Lung (tissue), 11 donors: ENCODE measurements at regions not wholly inside any gene's neighbourhood (a gene's known extent, or its start where the extent isn't known, plus 50 kb on each side); places are given as distances from the start of the nearest gene placed in this dataset.

Source experiments
- ATAC-seq: fragments of 200-7000 bp; cut with Tn5 transposase; one replicate; pipeline ENCODE4 v1.9.1; 2020; ENCODE audit warnings: moderate number of reproducible peaks; ENCODE audit not compliant: insufficient read depth, low FRiP score
- DNase-seq, 3 donors: peaks; one replicate each; pipeline ENCODE4 v3.0.0-alpha.2; 2013 to 2017
- H3K27ac ChIP-seq, 2 donors: one replicate each; pipeline ENCODE4 v1.5.1; 2013; ENCODE audit warnings: mild to moderate bottlenecking in 2 of 2, moderate library complexity in 2 of 2, control low read depth in 1 of 2, inconsistent platforms in 1 of 2, low read depth in 1 of 2, low read length in 1 of 2
- H3K27me3 ChIP-seq, 3 donors: one replicate each; pipeline ENCODE4 v1.5.1; 2013; ENCODE audit warnings: low read length in 2 of 3; ENCODE audit not compliant: control insufficient read depth in 3 of 3, insufficient read depth in 3 of 3
- H3K36me3 ChIP-seq, 4 donors: one replicate each; pipeline ENCODE4 v1.5.1; 2013; ENCODE audit warnings: low read length in 4 of 4, mild to moderate bottlenecking in 1 of 4, moderate library complexity in 1 of 4; ENCODE audit not compliant: control insufficient read depth in 4 of 4, insufficient read depth in 4 of 4
- H3K4me1 ChIP-seq, 5 donors: one replicate each; pipeline ENCODE4 v1.5.1; 2013; ENCODE audit warnings: low read length in 5 of 5, mild to moderate bottlenecking in 2 of 5, moderate library complexity in 1 of 5; ENCODE audit not compliant: control insufficient read depth in 5 of 5, insufficient read depth in 5 of 5
- H3K4me3 ChIP-seq: one replicate; pipeline ENCODE4 v1.5.1; 2013; ENCODE audit warnings: mild to moderate bottlenecking, control low read depth, moderate library complexity
- H3K9ac ChIP-seq, 2 donors: one replicate each; pipeline ENCODE4 v1.5.1; 2013; ENCODE audit warnings: low read length in 2 of 2, control low read depth in 1 of 2; ENCODE audit not compliant: insufficient read depth in 1 of 2
- H3K9me3 ChIP-seq, 4 donors: one replicate each; pipeline ENCODE4 v1.5.1; 2013; ENCODE audit warnings: low read length in 3 of 4, mild to moderate bottlenecking in 1 of 4, moderate library complexity in 1 of 4; ENCODE audit not compliant: control insufficient read depth in 4 of 4, insufficient read depth in 3 of 4
- WGBS, 2 donors: extraction: QIAGEN DNeasy Blood & Tissue Kit; methylation state at CpG; one replicate each; pipeline ENCODE4 v1.1.7; 2013; 5-methylcytosine and 5-hydroxymethylcytosine counted together
- TF ChIP-seq, protein P1 (sequence below): IDR thresholded peaks from 2 replicates; pipeline ENCODE4 v1.5.1; 2012; ENCODE audit warnings: mild to moderate bottlenecking; ENCODE audit errors: control extremely low read depth, extremely low read depth
- donor health status: control.
- donor health status: control.
- donor health status: Bipolar disorder and iron deficiency.
- donor health status: healthy.
- donor health status: DM: yes; HTN: yes; CAD: no.

- Histone ChIP-seq H3K36me3 (no peaks in the 10 kb centered on the region), H3K9me3 (no peaks in the 10 kb centered on the region), H3K4me1 (peaks cover 0 to 5% (median 0%) of the 10 kb centered on the region in 5 donors), H3K27me3 (no peaks in the 10 kb centered on the region), H3K9ac (no peak overlapping the region), H3K4me3 (no peak overlapping the region), H3K27ac (no peak overlapping the region)
- ATAC-seq (no peak), DNase-seq (no peak)
- WGBS, 2 donors, result 83 to 90% methylated on average over 2 of the region's 2 CpGs
- TF ChIP-seq, protein P1, sequence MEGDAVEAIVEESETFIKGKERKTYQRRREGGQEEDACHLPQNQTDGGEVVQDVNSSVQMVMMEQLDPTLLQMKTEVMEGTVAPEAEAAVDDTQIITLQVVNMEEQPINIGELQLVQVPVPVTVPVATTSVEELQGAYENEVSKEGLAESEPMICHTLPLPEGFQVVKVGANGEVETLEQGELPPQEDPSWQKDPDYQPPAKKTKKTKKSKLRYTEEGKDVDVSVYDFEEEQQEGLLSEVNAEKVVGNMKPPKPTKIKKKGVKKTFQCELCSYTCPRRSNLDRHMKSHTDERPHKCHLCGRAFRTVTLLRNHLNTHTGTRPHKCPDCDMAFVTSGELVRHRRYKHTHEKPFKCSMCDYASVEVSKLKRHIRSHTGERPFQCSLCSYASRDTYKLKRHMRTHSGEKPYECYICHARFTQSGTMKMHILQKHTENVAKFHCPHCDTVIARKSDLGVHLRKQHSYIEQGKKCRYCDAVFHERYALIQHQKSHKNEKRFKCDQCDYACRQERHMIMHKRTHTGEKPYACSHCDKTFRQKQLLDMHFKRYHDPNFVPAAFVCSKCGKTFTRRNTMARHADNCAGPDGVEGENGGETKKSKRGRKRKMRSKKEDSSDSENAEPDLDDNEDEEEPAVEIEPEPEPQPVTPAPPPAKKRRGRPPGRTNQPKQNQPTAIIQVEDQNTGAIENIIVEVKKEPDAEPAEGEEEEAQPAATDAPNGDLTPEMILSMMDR, result no peak
These were observed 187.3 kb downstream of the ANAPC10 start for GRCh38 chr4:144910723-144911122.
